ENCODE measurements at regions not wholly inside any gene's neighbourhood (a gene's known extent, or its start where the extent isn't known, plus 50 kb on each side); places are given as distances from the start of the nearest gene placed in this dataset.

DNA sequence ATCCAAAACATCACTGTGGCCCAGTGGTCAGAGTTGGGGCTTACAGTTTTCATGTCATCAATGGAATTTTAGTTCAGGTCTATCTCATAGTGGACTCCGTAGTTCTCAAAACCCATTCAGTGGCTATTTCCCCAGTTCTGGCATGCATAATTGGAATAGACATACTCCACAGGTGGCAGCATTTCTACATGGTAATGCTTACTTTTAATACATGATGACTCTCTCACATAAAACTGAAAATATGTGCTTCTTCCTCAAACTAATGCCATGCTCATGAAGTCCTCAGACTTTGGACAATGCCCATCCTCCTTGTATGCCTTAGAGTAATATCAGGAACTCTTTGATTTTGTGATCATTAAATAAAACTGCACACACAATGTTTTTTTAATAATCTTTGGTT is 857.4 kb upstream of the GOT2 start:
- CTCF ChIA-PET, result no interaction called here
- POLR2A ChIA-PET, result no interaction called here
- H3K4me3 Mint-ChIP-seq, result no peak overlapping the region
- no peaks in the 10 kb centered on the region for H3K9me3 Mint-ChIP-seq
- peaks cover 3% of the 10 kb centered on the region for H3K4me1 Mint-ChIP-seq
- H3K27me3 Mint-ChIP-seq, result no peaks in the 10 kb centered on the region
- DNase-seq (no peak), ATAC-seq (ENCODE audit: low read depth) (no peak)
- no peaks in the 10 kb centered on the region for H3K36me3 Mint-ChIP-seq (ENCODE audit: low read depth)
- intact Hi-C loops (cut with micrococcal nuclease), result no loop called here
- H3K27ac Mint-ChIP-seq, result no peak overlapping the region
- TF ChIP-seq, protein P1, sequence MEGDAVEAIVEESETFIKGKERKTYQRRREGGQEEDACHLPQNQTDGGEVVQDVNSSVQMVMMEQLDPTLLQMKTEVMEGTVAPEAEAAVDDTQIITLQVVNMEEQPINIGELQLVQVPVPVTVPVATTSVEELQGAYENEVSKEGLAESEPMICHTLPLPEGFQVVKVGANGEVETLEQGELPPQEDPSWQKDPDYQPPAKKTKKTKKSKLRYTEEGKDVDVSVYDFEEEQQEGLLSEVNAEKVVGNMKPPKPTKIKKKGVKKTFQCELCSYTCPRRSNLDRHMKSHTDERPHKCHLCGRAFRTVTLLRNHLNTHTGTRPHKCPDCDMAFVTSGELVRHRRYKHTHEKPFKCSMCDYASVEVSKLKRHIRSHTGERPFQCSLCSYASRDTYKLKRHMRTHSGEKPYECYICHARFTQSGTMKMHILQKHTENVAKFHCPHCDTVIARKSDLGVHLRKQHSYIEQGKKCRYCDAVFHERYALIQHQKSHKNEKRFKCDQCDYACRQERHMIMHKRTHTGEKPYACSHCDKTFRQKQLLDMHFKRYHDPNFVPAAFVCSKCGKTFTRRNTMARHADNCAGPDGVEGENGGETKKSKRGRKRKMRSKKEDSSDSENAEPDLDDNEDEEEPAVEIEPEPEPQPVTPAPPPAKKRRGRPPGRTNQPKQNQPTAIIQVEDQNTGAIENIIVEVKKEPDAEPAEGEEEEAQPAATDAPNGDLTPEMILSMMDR (IDR thresholded peaks at IDR 0.05), result no peak

GRCh38 chr16:59590845-59591244 is 856.7 kb upstream of the GOT2 start:
- CTCF ChIA-PET, result no interaction called here
- POLR2A ChIA-PET, result no interaction called here
- Mint-ChIP-seq H3K27ac (no peak overlapping the region), H3K9me3 (no peaks in the 10 kb centered on the region), H3K4me1 (peaks cover 3% of the 10 kb centered on the region), H3K27me3 (no peaks in the 10 kb centered on the region), H3K36me3 (ENCODE audit: low read depth) (no peaks in the 10 kb centered on the region), H3K4me3 (no peak overlapping the region)
- intact Hi-C loops (cut with micrococcal nuclease), result no loop called here
- ATAC-seq (ENCODE audit: low read depth) (no peak), DNase-seq (no peak)
- TF ChIP-seq, protein P1 (IDR thresholded peaks at IDR 0.05), result no peak

DNA sequence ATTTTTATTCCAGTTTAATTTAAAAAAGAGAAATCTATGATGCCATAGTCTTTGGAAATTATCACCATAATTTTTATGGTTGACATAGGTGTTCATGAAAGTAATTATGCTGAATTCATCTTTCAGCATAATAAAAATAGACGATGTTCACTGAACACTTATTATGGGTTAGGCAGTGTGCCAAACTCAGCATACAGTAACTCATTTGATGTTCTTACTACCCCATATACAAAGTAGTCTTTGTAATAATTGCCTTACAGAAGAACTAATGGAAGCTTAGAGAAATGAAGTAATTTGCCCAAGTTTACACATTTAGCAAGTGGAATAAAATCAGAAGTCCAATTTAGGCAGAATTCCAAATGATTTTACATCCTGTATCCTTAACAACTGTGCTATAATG is 852.2 kb upstream of the GOT2 start:
- no peak for DNase-seq
- Mint-ChIP-seq H3K27me3 (no peaks in the 10 kb centered on the region), H3K4me3 (no peak overlapping the region), H3K27ac (no peak overlapping the region), H3K36me3 (ENCODE audit: low read depth) (no peaks in the 10 kb centered on the region), H3K4me1 (no peaks in the 10 kb centered on the region), H3K9me3 (peaks cover 5% of the 10 kb centered on the region)
- no peak for ATAC-seq (ENCODE audit: low read depth)
- TF ChIP-seq, protein P1 (IDR thresholded peaks at IDR 0.05), result no peak
- intact Hi-C loops (cut with micrococcal nuclease), result no loop called here
- ChIA-PET POLR2A (no interaction called here), CTCF (no interaction called here)

GRCh38 chr16:59574296-59574695 is 840.2 kb upstream of the GOT2 start:
- ChIA-PET POLR2A (no interaction called here), CTCF (no interaction called here)
- intact Hi-C loops (cut with micrococcal nuclease), result no loop called here
- no peaks in the 10 kb centered on the region for H3K36me3 Mint-ChIP-seq (ENCODE audit: low read depth)
- no peaks in the 10 kb centered on the region for H3K4me1 Mint-ChIP-seq
- no peak overlapping the region for H3K27ac Mint-ChIP-seq
- peaks cover 5% of the 10 kb centered on the region for H3K9me3 Mint-ChIP-seq
- TF ChIP-seq, protein P1 (IDR thresholded peaks at IDR 0.05), result no peak
- no peaks in the 10 kb centered on the region for H3K27me3 Mint-ChIP-seq
- ATAC-seq (ENCODE audit: low read depth) (no peak), DNase-seq (no peak)
- H3K4me3 Mint-ChIP-seq, result no peak overlapping the region

DNA sequence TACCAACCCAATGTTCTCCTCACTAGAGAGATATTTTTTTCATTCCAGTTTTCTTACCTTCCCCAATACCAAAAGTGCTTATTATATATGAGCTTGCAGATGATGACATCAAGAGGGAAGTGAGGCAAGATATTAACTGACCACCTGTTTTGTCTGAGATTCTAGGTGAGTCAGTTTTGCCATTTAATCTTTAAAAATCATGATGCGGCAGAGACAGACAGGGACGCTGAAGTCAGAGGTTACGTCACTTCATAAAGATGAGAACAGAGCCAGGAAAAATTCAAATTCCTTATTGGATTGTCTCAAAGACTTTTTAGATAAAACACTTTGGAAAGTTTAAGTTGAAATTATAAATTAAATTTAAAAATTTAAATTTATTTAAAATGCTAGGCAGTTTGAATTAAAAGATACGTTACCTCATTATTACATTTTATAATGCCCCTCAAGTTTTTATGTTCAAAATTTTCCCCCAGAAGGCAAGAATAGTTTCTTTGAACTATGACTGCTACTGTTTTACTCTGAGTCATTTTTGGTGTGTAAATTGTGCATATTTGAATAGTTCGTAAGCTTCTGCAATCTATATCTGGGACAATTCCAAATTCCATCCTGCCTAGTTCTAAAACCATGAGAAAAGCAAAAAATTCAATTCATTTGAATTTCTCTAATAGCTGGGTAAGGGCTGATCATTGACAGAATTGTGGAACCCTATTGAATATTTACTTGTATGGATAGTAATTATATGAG is 839.6 kb upstream of the GOT2 start:
- Mint-ChIP-seq H3K9me3 (peaks cover 3% of the 10 kb centered on the region), H3K36me3 (ENCODE audit: low read depth) (no peaks in the 10 kb centered on the region), H3K4me3 (no peak overlapping the region), H3K4me1 (no peaks in the 10 kb centered on the region), H3K27me3 (no peaks in the 10 kb centered on the region), H3K27ac (no peak overlapping the region)
- CTCF ChIA-PET, result no interaction called here
- no peak for DNase-seq
- intact Hi-C loops (cut with micrococcal nuclease), result no loop called here
- ATAC-seq (ENCODE audit: low read depth), result no peak
- TF ChIP-seq, protein P1 (IDR thresholded peaks at IDR 0.05), result no peak
- POLR2A ChIA-PET, result no interaction called here
